Glutamatergic neuron (in vitro differentiated cells): ENCODE measurements at regions not wholly inside any gene's neighbourhood (a gene's known extent, or its start where the extent isn't known, plus 50 kb on each side); places are given as distances from the start of the nearest gene placed in this dataset.

Source experiments
- DNase-seq: peaks from one replicate; pipeline ENCODE4 v3.0.0; 2022
- H3K27ac Mint-ChIP-seq: one replicate; pipeline ENCODE4 v1.8.0; 2020; ENCODE audit warnings: mild to moderate bottlenecking, mixed read lengths, inconsistent platforms; ENCODE audit not compliant: unreplicated experiment
- H3K27me3 Mint-ChIP-seq: one replicate; pipeline ENCODE4 v1.8.0; 2020; ENCODE audit warnings: mild to moderate bottlenecking, moderate library complexity, mixed read lengths, inconsistent platforms; ENCODE audit not compliant: unreplicated experiment
- H3K36me3 Mint-ChIP-seq: one replicate; pipeline ENCODE4 v1.8.0; 2020; ENCODE audit warnings: mild to moderate bottlenecking, mixed read lengths, inconsistent platforms; ENCODE audit not compliant: unreplicated experiment
- H3K4me1 Mint-ChIP-seq: one replicate; pipeline ENCODE4 v1.8.0; 2020; ENCODE audit warnings: mild to moderate bottlenecking, low read depth, mixed read lengths, inconsistent platforms; ENCODE audit not compliant: unreplicated experiment
- H3K4me3 Mint-ChIP-seq: one replicate; pipeline ENCODE4 v1.8.0; 2020; ENCODE audit warnings: mild to moderate bottlenecking, mixed read lengths, inconsistent platforms; ENCODE audit not compliant: unreplicated experiment
- H3K9me3 Mint-ChIP-seq: one replicate; pipeline ENCODE4 v1.8.0; 2020; ENCODE audit warnings: mild to moderate bottlenecking, moderate library complexity, mixed read lengths, inconsistent platforms; ENCODE audit not compliant: unreplicated experiment
- CTCF ChIP-seq: fragments of 200-600 bp; sonication (generic); IDR thresholded peaks from one replicate; pipeline ENCODE4 v1.5.0; 2021; ENCODE audit not compliant: partially characterized antibody, unreplicated experiment

- Mint-ChIP-seq H3K4me3 (no peak overlapping the region), H3K4me1 (no peaks in the 10 kb centered on the region), H3K36me3 (no peaks in the 10 kb centered on the region), H3K27me3 (peaks cover 2% of the 10 kb centered on the region), H3K9me3 (no peaks in the 10 kb centered on the region), H3K27ac (no peak overlapping the region)
- DNase-seq, result no peak
- no peak for TF ChIP-seq CTCF
Measured at GRCh38 chr3:168998792-168999191, 664.7 kb downstream of the MECOM start.

- H3K4me3 Mint-ChIP-seq, result no peak overlapping the region
- no peaks in the 10 kb centered on the region for H3K9me3 Mint-ChIP-seq
- no peaks in the 10 kb centered on the region for H3K36me3 Mint-ChIP-seq
- no peak for DNase-seq
- H3K27ac Mint-ChIP-seq, result no peak overlapping the region
- peaks cover 2% of the 10 kb centered on the region for H3K27me3 Mint-ChIP-seq
- no peak for TF ChIP-seq CTCF
- no peaks in the 10 kb centered on the region for H3K4me1 Mint-ChIP-seq
Measured at GRCh38 chr3:168997488-168997887, 666.0 kb downstream of the MECOM start.

GRCh38 chr3:168996622-168997021, 666.9 kb downstream of the MECOM start:
- Mint-ChIP-seq H3K9me3 (no peaks in the 10 kb centered on the region), H3K27me3 (peaks cover 2% of the 10 kb centered on the region)

GRCh38 chr3:168995129-168995528, 668.4 kb downstream of the MECOM start:
- Mint-ChIP-seq H3K27me3 (peaks cover 1% of the 10 kb centered on the region), H3K27ac (no peak overlapping the region), H3K36me3 (no peaks in the 10 kb centered on the region), H3K4me3 (no peak overlapping the region), H3K4me1 (no peaks in the 10 kb centered on the region), H3K9me3 (no peaks in the 10 kb centered on the region)
- no peak for DNase-seq
- no peak for TF ChIP-seq CTCF

More at GRCh38 chr3:168996622-168997021, 666.9 kb downstream of the MECOM start:
- no peaks in the 10 kb centered on the region for H3K4me1 Mint-ChIP-seq
- TF ChIP-seq CTCF, result no peak
- no peak overlapping the region for H3K4me3 Mint-ChIP-seq
- no peak for DNase-seq
- H3K27ac Mint-ChIP-seq, result no peak overlapping the region
- no peaks in the 10 kb centered on the region for H3K36me3 Mint-ChIP-seq

GRCh38 chr3:168991803-168992202, 671.7 kb downstream of the MECOM start:
- Mint-ChIP-seq H3K27me3 (no peaks in the 10 kb centered on the region), H3K36me3 (no peaks in the 10 kb centered on the region), H3K9me3 (no peaks in the 10 kb centered on the region), H3K4me1 (no peaks in the 10 kb centered on the region), H3K27ac (no peak overlapping the region), H3K4me3 (no peak overlapping the region)
- no peak for TF ChIP-seq CTCF
- no peak for DNase-seq
